Eye (tissue), 1 donor: ENCODE measurements at regions not wholly inside any gene's neighbourhood (a gene's known extent, or its start where the extent isn't known, plus 50 kb on each side); places are given as distances from the start of the nearest gene placed in this dataset.

Experiments used
- DNase-seq: peaks from one replicate; pipeline ENCODE4 v3.0.0-alpha.2; 2015

DNA sequence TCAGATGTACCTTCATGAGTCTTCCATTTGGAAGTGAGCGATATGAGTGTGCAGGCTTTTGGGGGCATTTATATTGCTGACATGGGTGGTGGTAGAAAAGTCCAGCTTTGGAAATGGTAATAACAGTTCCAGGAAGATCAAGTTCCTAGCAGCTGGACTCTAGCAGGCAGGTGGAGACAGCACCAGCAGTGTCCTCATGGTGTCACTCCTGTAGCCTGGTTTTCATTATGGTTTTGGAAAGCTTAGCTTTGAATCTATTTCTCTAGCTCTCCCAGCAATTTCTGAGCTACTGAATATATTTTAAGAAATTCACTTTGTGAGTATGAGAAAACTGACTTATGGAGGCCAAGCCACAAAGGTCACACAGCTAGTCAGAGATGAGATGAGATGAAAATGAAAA lies 523.2 kb upstream of the HTR2A start:
- DNase-seq, result no peak

DNA sequence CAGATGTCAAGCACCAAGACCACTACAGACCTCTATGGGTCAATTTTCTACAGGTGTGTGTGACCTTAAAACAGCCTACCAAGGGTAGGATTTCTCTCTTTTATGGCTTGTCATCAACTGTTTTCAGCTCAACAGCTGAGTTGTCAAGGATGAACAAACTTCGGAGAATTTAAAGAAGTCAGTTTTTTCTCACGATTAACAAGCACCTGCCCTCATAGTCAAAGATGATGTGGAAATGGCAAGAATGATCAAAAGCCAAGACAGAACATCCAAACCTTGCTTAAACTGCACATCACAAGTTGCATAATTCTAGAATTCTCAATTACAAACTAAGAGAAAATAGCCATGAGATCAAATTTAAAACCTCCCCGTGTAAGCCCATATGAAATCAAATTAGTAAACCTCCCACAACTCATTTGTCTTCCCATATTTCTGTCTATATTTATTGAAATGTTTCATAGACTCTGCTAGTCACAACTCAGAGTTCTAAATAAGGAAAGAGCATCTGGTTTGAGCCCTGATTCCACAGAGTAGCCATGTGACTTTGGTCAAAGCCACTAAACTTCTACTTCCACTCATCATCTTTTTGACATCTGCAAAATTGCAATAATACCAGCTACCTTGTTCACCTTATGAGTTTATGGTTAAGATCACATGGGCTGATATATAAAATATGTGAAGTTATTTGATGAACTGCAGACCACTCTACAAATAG lies 521.5 kb upstream of the HTR2A start:
- no peak for DNase-seq

DNA sequence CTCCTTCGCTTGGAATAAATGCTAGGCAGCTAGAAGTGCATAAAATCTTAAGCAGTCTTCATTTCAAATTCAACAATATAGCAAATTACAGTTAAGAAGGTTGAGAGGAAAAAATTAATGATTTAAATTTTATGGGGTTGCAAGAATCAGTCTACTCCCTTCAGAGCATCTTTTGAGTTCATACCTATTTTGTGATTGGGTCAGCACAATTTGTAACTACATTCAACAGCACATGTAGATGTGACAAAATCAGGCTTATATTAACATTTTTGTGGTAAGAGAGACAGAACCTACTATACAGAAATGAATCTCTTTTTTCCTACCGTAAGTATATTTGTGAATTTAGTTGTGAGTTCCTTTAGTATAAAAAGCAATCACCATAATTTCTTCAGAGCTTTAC lies 520.6 kb upstream of the HTR2A start:
- no peak for DNase-seq

DNA sequence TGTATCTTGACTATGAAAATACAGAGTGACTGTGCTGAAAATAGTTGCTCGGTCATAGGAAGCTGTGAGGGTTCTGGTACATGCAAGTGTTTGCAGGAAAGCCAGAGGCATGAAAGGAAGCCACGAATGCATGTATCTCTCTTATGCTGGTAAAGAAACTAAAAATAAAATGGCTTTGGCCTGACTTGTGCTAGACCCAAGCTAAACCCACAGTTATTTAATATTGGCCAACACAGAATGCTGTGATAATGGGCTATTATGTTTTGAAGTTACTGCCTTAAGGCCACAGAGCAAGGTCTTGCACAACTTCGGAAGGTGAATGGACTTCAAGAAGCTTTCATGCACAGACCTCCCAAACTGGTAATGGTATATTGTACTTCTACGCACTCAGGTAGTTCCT lies 518.2 kb upstream of the HTR2A start:
- no peak for DNase-seq

DNA sequence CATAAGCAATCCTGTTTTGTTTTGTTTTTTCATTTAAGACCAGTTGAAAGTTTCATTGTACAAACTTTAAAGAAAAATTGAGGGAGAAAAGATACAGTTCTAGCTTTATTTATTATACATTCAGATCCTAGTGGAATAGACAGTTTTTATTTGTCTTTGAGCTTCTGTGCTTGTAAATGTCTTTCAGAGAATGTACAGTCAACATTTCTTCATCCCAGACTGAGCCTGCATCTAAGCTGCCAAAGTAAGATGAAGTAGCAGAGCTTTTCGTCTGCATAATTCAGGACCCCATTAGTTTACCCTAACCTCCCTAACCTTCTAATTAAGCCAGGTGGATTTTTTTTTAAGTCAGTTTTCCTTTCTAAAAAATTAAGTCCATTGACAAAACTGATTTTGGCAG lies 516.7 kb upstream of the HTR2A start:
- no peak for DNase-seq

DNA sequence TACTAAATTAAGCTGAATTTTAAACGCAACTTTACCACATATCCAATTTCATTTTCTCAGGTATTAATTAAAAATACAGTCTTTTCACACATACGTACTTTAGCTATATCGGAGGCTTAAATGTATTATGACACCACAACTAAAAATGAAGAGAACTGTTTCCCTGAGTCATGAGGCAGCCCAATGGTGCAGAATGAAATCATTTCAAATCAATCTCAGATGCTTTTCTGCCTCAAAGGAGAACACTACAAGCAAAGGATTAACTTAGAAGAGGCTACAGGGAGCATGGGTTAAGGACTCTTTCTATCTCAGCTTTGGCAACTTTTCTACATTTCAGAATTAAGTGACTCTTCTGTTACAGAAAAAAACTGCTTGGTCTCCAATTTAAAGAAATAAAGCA lies 516.3 kb upstream of the HTR2A start:
- peak; percentile 75 for DNase-seq

DNA sequence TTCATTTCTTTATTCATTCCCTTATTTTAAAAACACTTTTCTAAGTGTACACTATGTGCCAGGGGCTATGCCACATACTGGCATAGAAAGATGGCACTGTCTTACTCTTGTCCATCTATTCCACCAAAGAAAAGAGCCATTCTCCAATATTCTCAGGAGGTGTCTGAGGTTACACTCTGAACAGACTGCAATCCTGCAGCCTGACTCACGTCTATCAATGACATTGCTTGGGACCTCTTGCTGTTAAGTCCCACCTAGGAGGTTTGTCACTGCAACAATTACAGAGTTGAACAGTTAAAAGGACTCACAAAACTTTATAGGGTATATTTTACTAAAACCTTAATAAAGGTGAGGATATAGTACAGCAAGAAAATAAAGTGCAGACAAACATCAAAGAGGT lies 512.9 kb upstream of the HTR2A start:
- no peak for DNase-seq

GRCh38 chr13:47408546-47409319 lies 511.9 kb upstream of the HTR2A start:
- DNase-seq, result no peak

DNA sequence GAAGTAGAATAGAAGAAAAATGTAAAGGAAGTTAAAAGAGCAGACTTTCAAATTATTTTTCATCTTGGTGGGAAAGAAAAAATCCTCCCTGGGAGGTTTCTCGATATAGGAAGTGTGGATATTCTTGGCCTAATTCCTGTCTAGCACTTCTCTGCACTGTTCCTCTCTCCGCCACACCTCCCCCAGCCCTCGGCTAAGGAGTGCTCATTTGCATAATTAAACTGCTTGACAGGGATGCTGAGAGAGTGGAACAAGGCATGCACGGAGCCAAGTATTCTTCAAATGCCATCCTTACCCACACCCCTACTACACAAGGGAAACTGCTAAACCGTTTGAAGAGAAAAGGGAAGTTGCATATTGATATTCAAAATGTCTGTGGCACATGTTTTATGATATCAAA lies 511.0 kb upstream of the HTR2A start:
- no peak for DNase-seq

DNA sequence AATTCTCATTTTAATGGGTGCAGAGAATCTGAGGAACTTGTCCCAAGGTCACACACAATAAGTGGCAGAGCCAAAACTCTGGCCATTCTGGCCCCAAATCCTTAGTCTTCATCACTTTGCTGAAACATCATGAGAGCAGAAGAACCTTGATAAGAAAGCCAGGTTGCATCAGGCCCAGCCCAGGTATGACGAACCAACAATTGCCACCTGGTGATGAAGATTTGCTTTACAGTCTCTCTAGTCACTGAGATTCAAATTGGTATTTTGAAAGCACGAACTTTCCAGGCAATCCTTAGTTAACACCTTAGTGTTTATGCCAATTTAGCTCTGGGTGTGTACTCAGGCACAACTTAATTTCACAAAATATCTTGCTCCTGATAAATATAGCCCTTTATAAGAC lies 502.7 kb upstream of the HTR2A start:
- DNase-seq, result no peak

- no peak for DNase-seq
These were observed 500.9 kb upstream of the HTR2A start for GRCh38 chr13:47397739-47398138.

DNA sequence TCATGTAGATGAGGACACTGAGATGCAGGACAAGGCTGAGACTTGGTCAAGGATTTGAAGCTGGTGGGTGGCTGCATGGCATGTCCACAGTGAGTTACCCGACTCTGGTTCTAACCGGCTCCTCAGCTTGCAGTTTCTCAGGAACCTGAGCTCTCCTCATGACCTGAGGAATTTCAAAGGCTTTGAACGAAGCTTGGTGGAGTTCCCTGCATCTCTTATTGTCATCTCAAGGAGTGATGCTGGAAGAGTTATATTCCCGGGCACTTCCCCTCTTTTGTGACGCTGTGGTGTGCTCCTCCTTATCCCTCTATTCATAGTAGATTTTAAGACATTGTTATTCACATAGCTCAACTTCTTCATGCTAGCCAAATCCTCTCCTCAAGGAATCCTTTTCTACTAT lies 500.1 kb upstream of the HTR2A start:
- DNase-seq, result no peak

GRCh38 chr13:47374741-47375140 lies 477.9 kb upstream of the HTR2A start:
- no peak for DNase-seq

GRCh38 chr13:47372751-47373150 lies 475.9 kb upstream of the HTR2A start:
- no peak for DNase-seq

DNA sequence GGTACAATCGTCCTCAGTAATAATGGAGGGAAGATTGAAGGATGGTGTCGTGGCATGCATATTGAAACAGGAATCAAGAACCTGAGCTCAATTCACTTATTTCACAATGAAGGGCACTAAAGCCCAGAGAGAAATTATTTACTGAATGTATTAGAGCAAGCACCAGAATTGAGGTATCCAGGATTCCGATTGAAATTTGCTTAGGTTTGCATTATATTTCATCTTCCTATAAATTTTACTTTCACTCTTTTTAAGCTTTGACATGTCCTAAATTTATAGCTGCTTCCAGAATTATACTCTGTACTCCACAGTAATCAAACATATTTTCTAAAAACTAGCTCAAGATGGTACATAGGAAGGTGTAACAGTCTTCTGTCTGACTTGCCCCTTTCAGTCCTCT lies 454.9 kb upstream of the HTR2A start:
- DNase-seq, result no peak

- DNase-seq, result no peak
These were observed 453.7 kb upstream of the HTR2A start for GRCh38 chr13:47350334-47351124.

- DNase-seq, result no peak
These were observed 452.4 kb upstream of the HTR2A start for GRCh38 chr13:47349211-47349610.

- no peak for DNase-seq
These were observed 441.1 kb upstream of the HTR2A start for GRCh38 chr13:47337781-47338507.

- DNase-seq, result no peak
These were observed 437.3 kb upstream of the HTR2A start for GRCh38 chr13:47334173-47334572.

GRCh38 chr13:47332149-47332548 lies 435.3 kb upstream of the HTR2A start:
- no peak for DNase-seq

DNA sequence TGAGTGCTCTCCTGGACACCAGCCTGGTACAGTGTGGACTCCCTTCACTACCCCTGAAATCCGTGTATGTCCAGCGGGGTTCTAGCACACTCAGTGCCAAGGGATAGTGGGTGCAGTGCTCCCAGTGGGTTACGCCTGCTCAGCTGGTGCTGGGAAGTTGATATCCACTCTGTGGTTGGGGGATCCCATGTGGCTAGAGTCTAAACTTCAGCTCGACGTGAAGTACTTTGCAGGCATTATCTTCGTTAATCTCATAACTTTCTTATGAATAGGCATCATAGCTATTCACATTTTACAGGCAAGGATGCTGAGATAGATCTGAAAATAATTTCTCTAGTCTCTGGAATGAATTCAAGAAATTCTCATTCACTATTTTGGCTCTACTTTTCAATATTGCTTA lies 433.2 kb upstream of the HTR2A start:
- DNase-seq, result no peak

GRCh38 chr13:47327861-47328260 lies 431.0 kb upstream of the HTR2A start:
- no peak for DNase-seq

DNA sequence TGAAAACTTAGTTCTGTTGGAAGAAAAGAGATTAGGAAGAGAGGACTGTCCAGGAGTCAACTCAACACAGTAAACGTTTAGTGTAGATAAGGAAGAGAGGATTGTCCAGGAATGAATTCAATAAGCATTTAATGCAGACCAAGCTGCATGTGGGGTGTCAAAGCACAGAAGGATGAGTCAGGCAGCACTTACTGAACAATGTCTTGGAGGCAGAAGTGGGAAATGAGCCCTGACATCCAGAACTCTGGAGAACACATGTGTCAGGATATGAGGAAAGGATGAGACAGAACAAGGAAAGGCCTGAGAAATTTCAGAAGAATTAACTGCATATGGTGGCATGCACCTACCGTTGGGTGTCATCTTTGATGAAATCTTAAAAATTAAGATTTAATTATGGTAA lies 429.2 kb upstream of the HTR2A start:
- DNase-seq, result no peak
